GM12878 (cell line): ENCODE measurements at regions not wholly inside any gene's neighbourhood (a gene's known extent, or its start where the extent isn't known, plus 50 kb on each side); places are given as distances from the start of the nearest gene placed in this dataset.

Experiments used
- ATAC-seq: fragments of 200-7000 bp; cut with Tn5 transposase; 3 replicates; pipeline ENCODE4 v1.9.1; 2020; ENCODE audit warnings: mild to moderate bottlenecking, moderate library complexity
- BruUV-seq: library from RNA; stranded (reverse); fragments of 400-500 nt; replicated peaks from 2 replicates; lab custom pipeline; 2021; lab: Mats Ljungman, UMichigan
- CTCF ChIA-PET: fragments of 300-600 bp; sonication (Branson Sonifier 250); formaldehyde crosslinking; extraction: SDS; loops from one replicate; lab custom pipeline; 2021; ENCODE audit warnings: inconsistent platforms; lab: Yijun Ruan, JAX
- POLR2A ChIA-PET: fragments of 350-600 bp; formaldehyde crosslinking; extraction: SDS; loops from one replicate; lab custom pipeline; 2021; ENCODE audit warnings: inconsistent platforms; lab: Charles Lee
- RAD21 ChIA-PET: fragments of 300-600 bp; sonication (Branson Sonifier 250); formaldehyde crosslinking; loops from one replicate; lab custom pipeline; 2023; ENCODE audit warnings: antibody characterized with exemption; ENCODE audit not compliant: unreplicated experiment; lab: Charles Lee
- SMC1A ChIA-PET: fragments of 300-600 bp; sonication (Branson Sonifier 250); formaldehyde crosslinking; loops from one replicate; lab custom pipeline; 2023; ENCODE audit not compliant: unreplicated experiment, uncharacterized antibody; lab: Charles Lee
- DNase-seq: peaks from one replicate; pipeline ENCODE4 v3.0.0-alpha.2; 2011; ENCODE audit warnings: low read depth, low spot score
- FAIRE-seq: peaks from 3 replicates; lab custom pipeline; 2011; peaks lifted over from hg19 to GRCh38; lab: Jason Lieb, UNC
- H2AFZ ChIP-seq: 2 replicates; pipeline ENCODE4 v1.6.0; 2011; ENCODE audit warnings: low read depth, low read length, control low read depth; ENCODE audit not compliant: control insufficient read depth
- H3K27ac ChIP-seq: 2 replicates; pipeline ENCODE4 v1.5.1; 2011; ENCODE audit warnings: control low read depth; ENCODE audit not compliant: control insufficient read depth, insufficient read depth
- H3K27me3 ChIP-seq, 2 experiments: replicated peaks in 1 of 2; 2 replicates each; pipeline versions ENCODE4 v1.6.0 to v1.6.1; 2011; ENCODE audit warnings: low read length in 1 of 2; ENCODE audit not compliant: control insufficient read depth in 2 of 2, insufficient read depth in 2 of 2
- H3K36me3 ChIP-seq, 2 experiments: 2 replicates each; pipeline ENCODE4 v1.5.1; 2011; ENCODE audit warnings: low read length in 1 of 2; ENCODE audit not compliant: control insufficient read depth in 2 of 2, insufficient read depth in 2 of 2
- H3K4me1 ChIP-seq: 2 replicates; pipeline ENCODE4 v1.6.1; 2011; ENCODE audit warnings: mild to moderate bottlenecking, low read length, moderate library complexity, mixed read lengths; ENCODE audit not compliant: control insufficient read depth, insufficient read depth
- H3K4me2 ChIP-seq: 2 replicates; pipeline ENCODE4 v1.6.0; 2011; ENCODE audit warnings: control low read depth; ENCODE audit not compliant: control insufficient read depth, insufficient read depth
- H3K4me3 ChIP-seq: fragments of 200-600 bp; sonication (generic); 2 replicates; pipeline ENCODE4 v1.5.1; 2016
- H3K79me2 ChIP-seq: 2 replicates; pipeline ENCODE4 v1.6.0; 2011; ENCODE audit warnings: low read length; ENCODE audit not compliant: control insufficient read depth, insufficient read depth
- H3K9ac ChIP-seq: 2 replicates; pipeline ENCODE4 v1.8.0; 2011; ENCODE audit warnings: low read length, control low read depth, mixed read lengths; ENCODE audit not compliant: control insufficient read depth, insufficient read depth
- H3K9me3 ChIP-seq: replicated peaks from 3 replicates; pipeline ENCODE4 v1.5.1; 2011; ENCODE audit warnings: mild to moderate bottlenecking, low read length; ENCODE audit not compliant: control insufficient read depth, insufficient read depth
- H4K20me1 ChIP-seq: 2 replicates; pipeline ENCODE4 v1.6.0; 2011; ENCODE audit not compliant: control insufficient read depth, insufficient read depth
- CREM ChIP-seq: IDR thresholded peaks from 2 replicates; pipeline ENCODE4 v1.6.1; 2014; ENCODE audit warnings: antibody characterized with exemption, low read depth
- ETV6 ChIP-seq, 2 experiments: fragments of 450-650 bp in 1 of 2; IDR thresholded peaks in 1 of 2; conservative IDR thresholded peaks in 1 of 2; 2 replicates each; pipeline ENCODE4 v1.6.1; 2014; ENCODE audit warnings: antibody characterized with exemption in 1 of 2, borderline replicate concordance in 1 of 2, low read depth in 1 of 2, mild to moderate bottlenecking in 1 of 2, moderate library complexity in 1 of 2
- FOS ChIP-seq: IDR thresholded peaks from 3 replicates; pipeline ENCODE4 v1.6.1; 2011; ENCODE audit warnings: borderline replicate concordance; ENCODE audit not compliant: insufficient read length; ENCODE audit errors: extremely low read depth
- KLF5 ChIP-seq: fragments of 450-650 bp; IDR thresholded peaks from 2 replicates; pipeline ENCODE4 v1.6.1; 2014; ENCODE audit warnings: mild to moderate bottlenecking; ENCODE audit not compliant: partially characterized antibody
- MEF2A ChIP-seq: IDR thresholded peaks from 2 replicates; pipeline ENCODE4 v1.6.1; 2011; ENCODE audit warnings: low read depth, mild to moderate bottlenecking, low read length, moderate library complexity; ENCODE audit not compliant: insufficient read depth
- ZNF217 ChIP-seq: fragments of 450-650 bp; IDR thresholded peaks from 2 replicates; pipeline ENCODE4 v1.6.1; 2017; ENCODE audit warnings: antibody characterized with exemption, mild to moderate bottlenecking
- ZNF274 ChIP-seq: IDR thresholded peaks from one replicate; pipeline ENCODE4 v1.8.0; 2011; ENCODE audit not compliant: insufficient read length, insufficient read depth
- ZNF592 ChIP-seq: fragments of 450-650 bp; IDR thresholded peaks from 2 replicates; pipeline ENCODE4 v1.6.1; 2017; ENCODE audit warnings: mild to moderate bottlenecking, moderate library complexity
- in situ Hi-C: fragments of 300-500 bp; cut with MboI; formaldehyde crosslinking; loops from 9 replicates; pipeline ENCODE4 v1.14.3; 2018; ENCODE audit warnings: mixed read lengths
- intact Hi-C: fragments of 100-400 bp; cut with micrococcal nuclease; formaldehyde crosslinking; loops from one replicate; pipeline ENCODE4 v1.14.2; 2022; ENCODE audit not compliant: unreplicated experiment

GRCh38 chr6:109253366-109253765 is 128.9 kb downstream of the CD164 start:
- Histone ChIP-seq H3K4me3 (no peak overlapping the region), H3K27ac (no peak overlapping the region), H3K4me2 (no peak overlapping the region), H3K27me3 (no peaks in the 10 kb centered on the region), H3K36me3 (no peaks in the 10 kb centered on the region), H2AFZ (no peak overlapping the region), H3K79me2 (no peaks in the 10 kb centered on the region), H3K9me3 (no peaks in the 10 kb centered on the region), H3K4me1 (no peaks in the 10 kb centered on the region), H3K9ac (no peak overlapping the region), H4K20me1 (no peaks in the 10 kb centered on the region)
- ChIA-PET POLR2A (no interaction called here), CTCF (interaction anchor here (1.0 kb wide), 1 partner anchor 12 kb away, joined by 3 read pairs; no protein-coding TSS in a partner anchor), SMC1A (no interaction called here), RAD21 (no interaction called here)
- no peak for ATAC-seq
- no peak for DNase-seq
- no TSS peak for BruUV-seq
- no peak for FAIRE-seq
- in situ Hi-C loops = no loop called here
- TF ChIP-seq ZNF592 = no peak
- TF ChIP-seq CREM = no peak
- TF ChIP-seq ETV6 (conservative IDR thresholded peaks at IDR 0.05 in 1 of 2, IDR thresholded peaks at IDR 0.05 in 1 of 2; ENCODE audit: borderline replicate concordance in 1 of 2, low read depth in 1 of 2) = no peak
- TF ChIP-seq ZNF274 = no peak
- TF ChIP-seq ZNF217 = no peak
- TF ChIP-seq MEF2A = no peak
- TF ChIP-seq FOS = no peak
- no peak for TF ChIP-seq KLF5
- intact Hi-C loops = no loop called here
